Tibial nerve (tissue), 4 donors: ENCODE measurements at regions not wholly inside any gene's neighbourhood (a gene's known extent, or its start where the extent isn't known, plus 50 kb on each side); places are given as distances from the start of the nearest gene placed in this dataset.

Experiments used
- DNase-seq, 2 donors: peaks; one replicate each; pipeline ENCODE4 v3.0.0-alpha.2; 2019; ENCODE audit warnings: low spot score in 2 of 2
- H3K27ac ChIP-seq, 4 donors: fragments of 200-600 bp; sonication (generic) in 3 of 4; one replicate each; pipeline ENCODE4 v1.5.1; 2017 to 2019; ENCODE audit warnings: mild to moderate bottlenecking in 1 of 4
- H3K27me3 ChIP-seq, 2 donors: fragments of 200-600 bp; sonication (generic) in 1 of 2; one replicate each; pipeline versions ENCODE4 v1.5.1 to v1.6.0; 2017 to 2019
- H3K36me3 ChIP-seq, 3 donors: fragments of 200-600 bp; sonication (generic); one replicate each; pipeline ENCODE4 v1.5.1; 2018 to 2019
- H3K4me1 ChIP-seq, 4 donors: fragments of 200-600 bp; sonication (generic) in 3 of 4; one replicate each; pipeline ENCODE4 v1.5.1; 2017 to 2019
- H3K4me3 ChIP-seq, 4 donors: fragments of 200-600 bp; sonication (generic) in 3 of 4; one replicate each; pipeline ENCODE4 v1.5.1; 2017 to 2019; ENCODE audit warnings: mild to moderate bottlenecking in 1 of 4, moderate library complexity in 1 of 4
- H3K9me3 ChIP-seq, 4 donors: fragments of 200-600 bp; sonication (generic) in 3 of 4; one replicate each; pipeline ENCODE4 v1.5.1; 2017 to 2019
- CTCF ChIP-seq, 5 experiments: fragments of 200-600 bp in 3 of 5; fragments of 450-650 bp in 2 of 5; sonication (generic) in 3 of 5; IDR thresholded peaks; one replicate each; pipeline ENCODE4 v1.5.1; 2016 to 2019; ENCODE audit warnings: antibody characterized with exemption in 5 of 5, mild to moderate bottlenecking in 3 of 5, moderate library complexity in 2 of 5
- EP300 ChIP-seq, 2 donors: sonication (generic); formaldehyde crosslinking; IDR thresholded peaks; one replicate each; pipeline ENCODE4 v1.6.1; 2017; ENCODE audit warnings: antibody characterized with exemption in 2 of 2, mild to moderate bottlenecking in 1 of 2
- POLR2A ChIP-seq, 2 donors: fragments of 450-650 bp; IDR thresholded peaks; one replicate each; pipeline ENCODE4 v1.6.1; 2017; ENCODE audit warnings: antibody characterized with exemption in 2 of 2, mild to moderate bottlenecking in 2 of 2, moderate library complexity in 2 of 2
- WGBS, 2 donors: methylation state at CpG; one replicate each; pipeline ENCODE4 v1.1.5; 2018; 5-methylcytosine and 5-hydroxymethylcytosine counted together

- H3K27ac ChIP-seq, result no peak overlapping the region
- 72% methylated on average over 3 of the region's 3 CpGs for WGBS, 2 donors
- no peaks in the 10 kb centered on the region for H3K27me3 ChIP-seq
Observed at GRCh38 chr11:26229257-26229656, 102.7 kb upstream of the ANO3 start.

GRCh38 chr11:26229981-26230380 lies 101.9 kb upstream of the ANO3 start:
- TF ChIP-seq POLR2A (IDR thresholded peaks at IDR 0.05), result no peak
- TF ChIP-seq EP300 (IDR thresholded peaks at IDR 0.05), result no peak
- TF ChIP-seq CTCF (IDR thresholded peaks at IDR 0.05), result no peak
- H3K9me3 ChIP-seq, result no peaks in the 10 kb centered on the region
- no peak overlapping the region for H3K27ac ChIP-seq
- H3K27me3 ChIP-seq, result no peaks in the 10 kb centered on the region
- no peak overlapping the region for H3K4me3 ChIP-seq
- no peak for DNase-seq
- no peaks in the 10 kb centered on the region for H3K36me3 ChIP-seq
- peaks cover 0 to 3% (median 0%) of the 10 kb centered on the region in 4 donors for H3K4me1 ChIP-seq

More at GRCh38 chr11:26229257-26229656, 102.7 kb upstream of the ANO3 start:
- TF ChIP-seq EP300 (IDR thresholded peaks at IDR 0.05), result no peak
- TF ChIP-seq POLR2A (IDR thresholded peaks at IDR 0.05), result no peak
- no peak for TF ChIP-seq CTCF (IDR thresholded peaks at IDR 0.05)
- peaks cover 0 to 3% (median 0%) of the 10 kb centered on the region in 4 donors for H3K4me1 ChIP-seq
- H3K36me3 ChIP-seq, result no peaks in the 10 kb centered on the region
- no peak for DNase-seq
- no peak overlapping the region for H3K4me3 ChIP-seq
- no peaks in the 10 kb centered on the region for H3K9me3 ChIP-seq

GRCh38 chr11:26231252-26231661 lies 100.7 kb upstream of the ANO3 start:
- TF ChIP-seq CTCF (IDR thresholded peaks at IDR 0.05) (no peak), POLR2A (IDR thresholded peaks at IDR 0.05) (no peak), EP300 (IDR thresholded peaks at IDR 0.05) (no peak)
- Histone ChIP-seq H3K4me1 (peaks cover 0 to 3% (median 0%) of the 10 kb centered on the region in 4 donors), H3K36me3 (no peaks in the 10 kb centered on the region), H3K27me3 (no peaks in the 10 kb centered on the region), H3K4me3 (no peak overlapping the region), H3K9me3 (no peaks in the 10 kb centered on the region), H3K27ac (no peak overlapping the region)
- DNase-seq, result no peak
- WGBS, 2 donors, result 26 to 84% methylated on average over 3 of the region's 3 CpGs

GRCh38 chr11:26234451-26234850 lies 97.5 kb upstream of the ANO3 start:
- Histone ChIP-seq H3K27ac (no peak overlapping the region), H3K4me3 (no peak overlapping the region), H3K4me1 (no peaks in the 10 kb centered on the region), H3K9me3 (no peaks in the 10 kb centered on the region), H3K36me3 (no peaks in the 10 kb centered on the region), H3K27me3 (no peaks in the 10 kb centered on the region)
- TF ChIP-seq EP300 (IDR thresholded peaks at IDR 0.05), result no peak
- TF ChIP-seq CTCF (IDR thresholded peaks at IDR 0.05), result no peak
- no peak for TF ChIP-seq POLR2A (IDR thresholded peaks at IDR 0.05)
- WGBS, 2 donors, result 73 to 92% methylated on average over 1 of the region's 1 CpG
- no peak for DNase-seq

- no peaks in the 10 kb centered on the region for H3K9me3 ChIP-seq
- no peak overlapping the region for H3K27ac ChIP-seq
- DNase-seq, result no peak
- no peaks in the 10 kb centered on the region for H3K4me1 ChIP-seq
- no peaks in the 10 kb centered on the region for H3K36me3 ChIP-seq
- TF ChIP-seq EP300 (IDR thresholded peaks at IDR 0.05), result no peak
- no peak for TF ChIP-seq CTCF (IDR thresholded peaks at IDR 0.05)
- no peak for TF ChIP-seq POLR2A (IDR thresholded peaks at IDR 0.05)
- H3K27me3 ChIP-seq, result no peaks in the 10 kb centered on the region
- H3K4me3 ChIP-seq, result no peak overlapping the region
Observed at GRCh38 chr11:26243426-26243825, 88.5 kb upstream of the ANO3 start.
